CD4-positive, alpha-beta T cell treated with Interleukin-4 for 1 hour (primary cell): ENCODE measurements at regions not wholly inside any gene's neighbourhood (a gene's known extent, or its start where the extent isn't known, plus 50 kb on each side); places are given as distances from the start of the nearest gene placed in this dataset.

Source experiments
- DNase-seq, 2 donors: peaks; one replicate each; pipeline ENCODE4 v3.0.0-alpha.2; 2020 to 2022

DNA sequence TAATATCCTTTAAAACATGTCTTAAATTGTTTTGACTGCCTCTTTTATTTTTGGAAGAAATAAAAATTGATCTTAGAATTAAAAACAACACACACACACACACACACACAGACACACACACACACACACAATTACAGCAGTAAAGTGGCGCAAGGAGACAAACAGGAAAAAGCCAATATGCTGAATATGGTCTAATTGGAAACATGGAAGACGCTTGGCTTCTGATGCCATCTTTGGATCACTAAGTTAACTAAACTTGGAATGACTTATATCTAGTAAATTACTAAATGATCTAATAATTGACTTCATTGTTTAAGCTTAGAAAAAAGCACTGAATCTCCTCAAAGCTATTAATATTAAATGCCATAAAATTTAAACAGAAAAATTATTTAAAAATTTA, 1093.4 kb downstream of the ADGRL3 start:
- DNase-seq: no peak

- no peak for DNase-seq
These were observed 1092.8 kb downstream of the ADGRL3 start for GRCh38 chr4:62292911-62293310.

GRCh38 chr4:62288808-62289541, 1088.8 kb downstream of the ADGRL3 start:
- no peak for DNase-seq

- no peak for DNase-seq
These were observed 1084.9 kb downstream of the ADGRL3 start for GRCh38 chr4:62285026-62285425.

GRCh38 chr4:62279689-62280088, 1079.6 kb downstream of the ADGRL3 start:
- DNase-seq: no peak

GRCh38 chr4:62275470-62275869, 1075.3 kb downstream of the ADGRL3 start:
- DNase-seq: no peak

GRCh38 chr4:62274782-62275181, 1074.7 kb downstream of the ADGRL3 start:
- DNase-seq: no peak

DNA sequence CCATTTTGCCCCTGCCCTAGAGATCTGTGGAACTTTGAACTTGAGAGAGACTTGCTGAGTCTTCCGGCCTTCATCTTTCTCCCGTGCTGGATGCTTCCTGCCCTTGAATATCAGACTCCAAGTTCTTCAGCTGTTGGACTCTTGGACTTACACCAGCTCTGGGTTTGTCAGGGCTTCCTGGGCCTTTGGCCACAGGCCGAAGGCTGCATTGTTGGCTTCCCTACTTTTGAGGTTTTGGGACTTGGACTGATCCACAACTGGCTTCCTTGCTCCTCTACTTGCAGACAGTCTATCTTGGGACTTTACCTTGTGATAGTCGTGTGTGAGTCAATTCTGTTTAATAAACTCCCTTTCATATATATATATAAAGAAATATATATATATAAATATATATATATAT, 1071.0 kb downstream of the ADGRL3 start:
- no peak for DNase-seq

- DNase-seq: no peak
These were observed 1069.8 kb downstream of the ADGRL3 start for GRCh38 chr4:62269918-62270317.

DNA sequence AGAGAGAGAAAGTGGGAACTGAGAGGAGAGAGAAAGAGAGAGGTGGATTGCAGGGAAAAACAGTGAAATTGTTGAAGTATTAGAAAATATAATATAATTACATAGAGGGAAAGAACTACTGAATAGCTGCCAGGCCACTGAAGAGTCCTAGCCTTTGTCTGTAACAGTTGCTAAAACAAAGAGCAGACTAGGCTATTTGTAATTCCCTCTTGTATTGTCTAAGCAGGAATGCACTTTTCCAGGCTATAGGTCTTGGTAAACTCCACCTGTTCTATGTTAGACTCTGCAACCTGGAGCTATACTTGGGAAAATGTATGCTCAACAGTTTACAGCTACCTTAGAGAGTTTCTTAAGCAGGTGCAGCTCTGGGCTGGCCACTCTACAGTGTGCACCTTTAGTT, 1063.3 kb downstream of the ADGRL3 start:
- no peak for DNase-seq

DNA sequence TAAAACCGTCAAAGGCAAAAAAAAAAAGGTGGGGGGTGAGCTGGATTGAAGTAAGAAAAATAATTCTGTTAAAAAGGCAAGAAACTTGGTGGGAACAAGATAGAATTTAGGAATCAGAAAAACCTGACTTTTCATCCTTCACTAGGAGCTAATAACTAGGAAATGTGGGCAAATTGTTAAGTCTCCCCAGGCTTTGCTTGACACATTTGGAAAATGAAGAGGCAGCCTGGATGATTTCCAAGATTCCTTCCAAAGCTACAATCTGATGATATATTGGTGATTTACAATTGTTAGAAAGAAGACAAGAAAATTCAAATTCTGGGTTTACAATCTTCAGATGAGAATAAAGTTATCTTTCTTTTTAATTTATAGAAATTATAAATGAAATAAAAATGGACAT, 1062.5 kb downstream of the ADGRL3 start:
- no peak for DNase-seq

DNA sequence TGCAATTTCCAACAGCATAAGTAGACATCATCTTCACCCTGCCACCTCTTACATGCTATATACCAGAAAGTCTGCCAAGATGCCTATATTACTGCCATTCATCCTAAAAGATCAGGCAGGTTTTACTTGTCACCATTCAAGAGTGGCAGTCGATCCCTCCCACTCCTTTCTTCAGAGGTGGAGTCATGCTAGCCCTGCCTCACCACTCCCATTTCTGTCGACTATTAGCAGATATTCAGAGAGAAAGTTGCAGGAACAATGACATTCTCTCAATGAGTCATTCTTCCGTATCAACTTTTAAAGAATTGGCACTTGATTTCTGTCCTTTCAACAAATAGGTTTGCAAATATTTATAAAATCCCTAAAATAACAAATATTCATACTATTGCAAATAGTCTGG, 1060.1 kb downstream of the ADGRL3 start:
- DNase-seq: no peak

DNA sequence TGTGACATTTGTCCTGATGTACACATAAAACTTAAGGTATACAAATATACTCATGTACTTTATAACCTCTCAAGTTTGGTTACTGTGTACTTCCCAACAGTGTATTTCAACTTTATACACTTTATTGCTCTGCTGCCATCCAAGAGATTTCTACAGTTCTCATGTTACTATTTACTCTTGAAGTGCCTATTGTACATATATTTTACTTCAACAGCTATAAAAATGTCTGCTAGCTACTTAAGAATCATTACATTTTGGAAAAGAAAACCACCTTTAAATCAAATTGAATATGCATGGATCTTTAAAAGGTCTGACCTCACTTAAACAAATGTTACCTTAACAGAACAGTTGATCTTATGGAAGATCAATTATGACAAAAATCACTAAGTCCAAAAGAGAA, 1056.4 kb downstream of the ADGRL3 start:
- no peak for DNase-seq

- DNase-seq: no peak
These were observed 1052.6 kb downstream of the ADGRL3 start for GRCh38 chr4:62252728-62253127.

DNA sequence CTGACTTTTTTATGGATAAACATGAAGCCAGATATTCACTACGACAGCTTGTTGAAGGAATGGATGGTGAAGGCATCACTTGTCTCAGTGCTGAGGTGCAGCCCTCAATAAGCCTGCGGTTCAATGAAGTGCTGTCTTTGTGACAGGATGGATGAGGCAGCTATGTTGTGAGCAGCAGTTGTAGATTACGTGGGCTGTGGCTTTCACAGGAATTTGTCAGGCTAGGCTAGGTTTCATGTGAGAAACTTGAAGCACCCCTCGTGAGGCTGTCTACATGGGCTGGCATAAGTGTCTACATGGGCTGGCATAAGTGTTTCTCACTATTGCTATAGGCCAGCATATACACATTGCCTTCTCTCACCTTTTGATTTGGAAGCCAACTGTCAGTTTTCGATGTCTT, 1050.0 kb downstream of the ADGRL3 start:
- peak in 1 of 2 donors; percentile 11 for DNase-seq

GRCh38 chr4:62243895-62244294, 1043.8 kb downstream of the ADGRL3 start:
- DNase-seq: no peak

DNA sequence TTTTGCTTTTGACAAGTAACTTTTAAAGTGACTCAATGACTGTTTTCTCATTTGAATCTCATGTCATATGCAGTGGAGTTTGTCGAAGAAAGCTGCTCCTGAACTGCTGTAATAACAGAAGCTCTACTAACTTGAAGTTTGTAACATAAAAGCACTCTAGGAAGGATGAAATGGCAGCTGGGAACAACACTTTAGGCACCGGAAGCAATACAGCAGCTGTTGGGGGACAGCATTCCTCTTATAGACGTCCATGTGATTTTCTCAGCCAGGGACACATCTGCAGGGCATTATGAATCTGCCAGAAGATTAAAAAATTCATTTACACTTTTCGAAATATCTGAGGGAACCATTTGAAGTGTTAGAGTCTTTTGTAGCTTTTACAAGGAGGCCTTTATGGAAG, 1035.8 kb downstream of the ADGRL3 start:
- no peak for DNase-seq

DNA sequence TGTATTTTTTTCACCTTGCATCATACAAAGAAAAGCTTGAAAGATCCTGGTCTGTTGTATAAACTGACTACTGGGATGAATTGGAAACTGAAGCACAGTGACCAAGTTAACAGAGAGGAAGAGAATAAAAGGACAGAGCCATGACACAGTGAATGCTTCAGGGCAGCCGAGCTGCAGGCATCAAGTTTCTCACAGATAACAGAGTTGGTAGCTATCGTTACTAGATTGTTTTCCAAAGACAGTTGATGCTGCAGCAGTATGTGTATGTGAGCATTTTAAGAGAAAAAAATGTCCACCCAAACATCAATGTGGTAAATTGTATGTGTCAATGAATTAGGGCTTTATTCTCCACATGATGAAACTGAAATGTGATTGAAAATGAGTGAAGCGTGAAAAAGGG, 1032.7 kb downstream of the ADGRL3 start:
- no peak for DNase-seq

GRCh38 chr4:62231994-62232393, 1031.9 kb downstream of the ADGRL3 start:
- DNase-seq: no peak

GRCh38 chr4:62226082-62226481, 1026.0 kb downstream of the ADGRL3 start:
- no peak for DNase-seq

- no peak for DNase-seq
These were observed 1022.0 kb downstream of the ADGRL3 start for GRCh38 chr4:62222121-62222520.

DNA sequence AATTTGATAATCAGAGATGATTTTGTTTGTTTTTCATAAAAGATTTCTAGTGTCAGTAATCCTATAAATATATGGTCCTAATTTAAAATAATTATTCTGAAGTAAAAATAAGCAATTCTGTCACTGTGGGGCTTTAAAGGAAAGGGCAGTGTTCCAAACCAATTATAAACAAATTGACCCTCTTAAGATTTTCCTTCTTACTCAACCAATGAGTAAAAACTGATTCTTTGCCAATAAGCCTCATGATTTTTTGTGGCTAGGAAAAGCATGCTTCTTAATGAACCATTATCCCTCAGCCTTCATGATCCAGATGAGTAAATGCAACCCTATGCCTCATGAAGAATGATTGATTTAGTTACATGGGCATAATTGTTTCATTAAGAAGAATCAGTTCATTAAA, 1010.4 kb downstream of the ADGRL3 start:
- no peak for DNase-seq

- DNase-seq: no peak
These were observed 1009.8 kb downstream of the ADGRL3 start for GRCh38 chr4:62209757-62210485.

DNA sequence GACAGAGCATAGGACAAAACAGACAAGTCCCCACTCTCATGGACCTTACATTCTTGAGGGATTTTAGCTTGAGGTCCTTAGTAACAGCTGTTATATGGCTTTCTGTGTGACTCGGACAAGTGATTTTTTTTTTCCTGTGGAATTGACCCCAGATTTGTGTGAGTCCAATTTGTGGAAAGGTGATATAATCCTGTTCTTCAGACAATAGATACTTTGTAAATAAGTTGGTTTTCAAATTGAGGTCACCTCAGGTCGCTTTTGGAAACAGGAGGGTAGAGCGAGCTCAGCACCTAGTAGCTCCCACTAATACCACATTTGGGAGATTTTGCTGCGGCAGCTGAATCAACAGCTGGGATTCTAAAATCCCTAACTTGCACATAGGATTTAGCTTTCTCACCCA, 1008.8 kb downstream of the ADGRL3 start:
- no peak for DNase-seq

DNA sequence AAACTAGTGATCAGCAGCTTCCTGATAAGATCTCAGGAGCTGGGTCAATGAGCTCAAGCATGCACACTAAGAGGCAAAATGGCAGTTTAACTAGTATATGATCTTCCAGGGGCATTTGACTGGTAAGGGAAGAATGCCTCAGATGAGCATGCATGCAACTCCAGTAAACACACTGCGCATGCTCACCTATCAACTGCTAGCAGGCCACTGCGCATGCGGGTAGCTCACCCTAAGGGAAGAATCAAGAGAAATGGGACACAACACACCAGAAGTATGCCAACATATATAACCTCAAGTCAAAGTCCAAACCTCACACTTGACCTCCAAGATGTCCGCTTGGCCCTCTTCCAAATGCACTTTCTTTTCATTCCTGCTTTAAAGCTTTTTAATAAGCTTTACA, 1004.0 kb downstream of the ADGRL3 start:
- no peak for DNase-seq
